Panc1 (cell line): ENCODE measurements at regions not wholly inside any gene's neighbourhood (a gene's known extent, or its start where the extent isn't known, plus 50 kb on each side); places are given as distances from the start of the nearest gene placed in this dataset.

Experiments
- CTCF ChIP-seq: fragments of 450-650 bp; IDR thresholded peaks from 2 replicates; pipeline ENCODE4 v1.5.1; 2017; ENCODE audit warnings: mild to moderate bottlenecking
- POLR2AphosphoS5 ChIP-seq: IDR thresholded peaks from 2 replicates; pipeline ENCODE4 v1.6.1; 2012; ENCODE audit warnings: mild to moderate bottlenecking, low read depth, low read length, moderate library complexity
- TCF7L2 ChIP-seq: IDR thresholded peaks from 2 replicates; pipeline ENCODE4 v1.6.1; 2011; ENCODE audit warnings: mild to moderate bottlenecking, low read depth, low read length, inconsistent platforms

GRCh38 chr2:156124458-156124857, 208.1 kb downstream of the NR4A2 start:
- no peak for TF ChIP-seq POLR2AphosphoS5
- TF ChIP-seq CTCF: no peak
- TF ChIP-seq TCF7L2: no peak
